HFFc6 (cell line): ENCODE measurements at regions not wholly inside any gene's neighbourhood (a gene's known extent, or its start where the extent isn't known, plus 50 kb on each side); places are given as distances from the start of the nearest gene placed in this dataset.

Source experiments
- DNase-seq: peaks from one replicate; pipeline ENCODE4 v3.0.0-alpha.2; 2018
- H3K27ac Mint-ChIP-seq: 2 replicates; pipeline ENCODE4 v1.8.0; 2020; ENCODE audit warnings: mild to moderate bottlenecking, mixed read lengths
- H3K27me3 Mint-ChIP-seq: 2 replicates; pipeline ENCODE4 v1.8.0; 2021; ENCODE audit warnings: mild to moderate bottlenecking, moderate library complexity, mixed read lengths; ENCODE audit not compliant: insufficient read depth
- H3K36me3 Mint-ChIP-seq: 2 replicates; pipeline ENCODE4 v1.8.0; 2021; ENCODE audit warnings: low read depth, mixed read lengths
- H3K4me1 Mint-ChIP-seq: 2 replicates; pipeline ENCODE4 v1.8.0; 2020; ENCODE audit warnings: low read depth, mixed read lengths
- H3K4me3 Mint-ChIP-seq: 2 replicates; pipeline ENCODE4 v1.8.0; 2020; ENCODE audit warnings: mild to moderate bottlenecking, moderate library complexity, mixed read lengths
- H3K9me3 Mint-ChIP-seq: 2 replicates; pipeline ENCODE4 v1.8.0; 2020; ENCODE audit warnings: mild to moderate bottlenecking, mixed read lengths
- TF ChIP-seq, protein P1 (sequence below): fragments of 200-600 bp; sonication (generic); IDR thresholded peaks from 2 replicates; pipeline ENCODE4 v1.5.0; 2021; ENCODE audit warnings: antibody characterized with exemption, mild to moderate bottlenecking

DNA sequence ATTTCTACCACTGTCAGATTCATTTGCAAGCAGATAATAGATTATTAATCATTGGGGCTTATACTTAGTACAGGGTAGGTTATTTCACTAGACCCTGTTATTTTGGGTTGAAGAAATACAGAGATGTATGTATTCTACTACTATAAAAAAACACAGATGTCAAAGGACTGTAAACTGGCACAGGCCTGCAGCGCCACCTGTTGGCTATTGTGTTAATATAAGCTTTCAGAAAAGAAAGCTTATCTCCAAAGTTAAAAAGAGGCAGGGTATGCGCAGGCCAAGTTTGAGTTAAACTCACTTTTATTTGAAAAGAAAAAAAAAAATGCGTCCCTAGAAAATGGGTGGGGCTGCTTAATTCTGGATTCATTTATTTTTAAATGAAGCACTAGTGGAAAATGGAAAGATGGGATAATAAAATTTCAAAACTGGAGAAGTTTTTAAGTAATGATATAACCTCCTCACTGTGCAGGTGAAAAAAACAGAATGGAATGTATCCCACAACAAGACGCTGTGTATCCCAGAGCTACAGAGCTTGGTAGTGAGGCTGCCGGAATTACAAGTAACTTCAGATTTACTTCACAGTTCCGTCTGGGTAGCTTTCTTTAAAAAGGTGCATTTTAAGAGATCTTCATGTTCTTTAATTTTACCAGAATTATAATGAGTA lies 407.2 kb upstream of the TGFBR2 start:
- TF ChIP-seq, protein P1, sequence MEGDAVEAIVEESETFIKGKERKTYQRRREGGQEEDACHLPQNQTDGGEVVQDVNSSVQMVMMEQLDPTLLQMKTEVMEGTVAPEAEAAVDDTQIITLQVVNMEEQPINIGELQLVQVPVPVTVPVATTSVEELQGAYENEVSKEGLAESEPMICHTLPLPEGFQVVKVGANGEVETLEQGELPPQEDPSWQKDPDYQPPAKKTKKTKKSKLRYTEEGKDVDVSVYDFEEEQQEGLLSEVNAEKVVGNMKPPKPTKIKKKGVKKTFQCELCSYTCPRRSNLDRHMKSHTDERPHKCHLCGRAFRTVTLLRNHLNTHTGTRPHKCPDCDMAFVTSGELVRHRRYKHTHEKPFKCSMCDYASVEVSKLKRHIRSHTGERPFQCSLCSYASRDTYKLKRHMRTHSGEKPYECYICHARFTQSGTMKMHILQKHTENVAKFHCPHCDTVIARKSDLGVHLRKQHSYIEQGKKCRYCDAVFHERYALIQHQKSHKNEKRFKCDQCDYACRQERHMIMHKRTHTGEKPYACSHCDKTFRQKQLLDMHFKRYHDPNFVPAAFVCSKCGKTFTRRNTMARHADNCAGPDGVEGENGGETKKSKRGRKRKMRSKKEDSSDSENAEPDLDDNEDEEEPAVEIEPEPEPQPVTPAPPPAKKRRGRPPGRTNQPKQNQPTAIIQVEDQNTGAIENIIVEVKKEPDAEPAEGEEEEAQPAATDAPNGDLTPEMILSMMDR = peak; percentile 96
- Mint-ChIP-seq H3K4me3 (no peak overlapping the region), H3K27ac (no peak overlapping the region), H3K36me3 (peaks cover 12% of the 10 kb centered on the region; the same call in 1 of the 2 replicates), H3K27me3 (no peaks in the 10 kb centered on the region; the same call in 1 of the 2 replicates), H3K4me1 (peaks cover 73% of the 10 kb centered on the region), H3K9me3 (peaks cover 9% of the 10 kb centered on the region; the same call in 1 of the 2 replicates)
- DNase-seq = peak; percentile 16

DNA sequence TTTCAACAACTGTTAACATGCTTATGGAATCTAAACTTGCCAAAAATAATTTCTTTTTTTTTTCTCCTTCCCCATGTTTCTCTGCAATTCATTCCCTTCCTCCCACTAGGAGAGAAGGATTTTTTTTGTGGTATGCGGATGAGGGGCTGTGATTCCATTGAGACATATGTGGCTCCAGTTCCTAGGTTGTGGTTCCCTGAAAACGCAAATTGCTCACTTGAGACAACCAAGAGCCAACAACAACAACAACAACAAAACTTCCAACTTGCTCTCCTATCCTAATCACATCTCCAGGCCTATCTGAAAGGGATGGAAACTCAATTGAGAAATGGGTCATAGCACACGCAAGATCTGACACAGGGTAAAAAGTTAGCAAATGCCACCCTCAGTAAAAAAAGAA lies 406.5 kb upstream of the TGFBR2 start:
- H3K36me3 Mint-ChIP-seq = peaks cover 12% of the 10 kb centered on the region; the same call in 1 of the 2 replicates
- no peak overlapping the region for H3K4me3 Mint-ChIP-seq
- H3K4me1 Mint-ChIP-seq = peaks cover 79% of the 10 kb centered on the region
- peaks cover 9% of the 10 kb centered on the region; the same call in 1 of the 2 replicates for H3K9me3 Mint-ChIP-seq
- H3K27me3 Mint-ChIP-seq = no peaks in the 10 kb centered on the region; the same call in 1 of the 2 replicates
- DNase-seq = no peak
- H3K27ac Mint-ChIP-seq = no peak overlapping the region
- TF ChIP-seq, protein P1 = no peak

DNA sequence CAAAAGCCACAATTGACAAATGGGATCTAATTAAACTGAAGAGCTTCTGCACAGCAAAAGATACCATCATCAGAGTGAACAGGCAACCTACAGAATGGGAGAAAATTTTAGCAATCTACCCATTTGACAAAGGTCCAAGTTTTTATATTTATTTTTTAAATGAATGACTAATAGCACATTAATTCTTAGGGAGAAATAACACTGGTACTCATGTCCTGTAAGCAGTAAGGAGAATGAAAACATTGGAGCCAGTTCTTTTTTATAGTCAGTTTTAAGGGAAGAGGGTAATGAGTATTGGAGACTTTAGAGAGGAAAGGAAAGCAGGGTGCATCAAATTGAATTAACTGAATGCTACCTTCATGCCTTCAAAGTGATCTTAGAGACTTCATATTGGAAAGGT lies 404.7 kb upstream of the TGFBR2 start:
- DNase-seq = peak; percentile 23
- peak overlapping the region; percentile 85 for H3K27ac Mint-ChIP-seq
- H3K27me3 Mint-ChIP-seq = no peaks in the 10 kb centered on the region; the same call in 1 of the 2 replicates
- peaks cover 81% of the 10 kb centered on the region for H3K4me1 Mint-ChIP-seq
- peaks cover 9% of the 10 kb centered on the region; the same call in 1 of the 2 replicates for H3K9me3 Mint-ChIP-seq
- no peak overlapping the region for H3K4me3 Mint-ChIP-seq
- TF ChIP-seq, protein P1 = no peak
- peaks cover 19% of the 10 kb centered on the region; the same call in 1 of the 2 replicates for H3K36me3 Mint-ChIP-seq

DNA sequence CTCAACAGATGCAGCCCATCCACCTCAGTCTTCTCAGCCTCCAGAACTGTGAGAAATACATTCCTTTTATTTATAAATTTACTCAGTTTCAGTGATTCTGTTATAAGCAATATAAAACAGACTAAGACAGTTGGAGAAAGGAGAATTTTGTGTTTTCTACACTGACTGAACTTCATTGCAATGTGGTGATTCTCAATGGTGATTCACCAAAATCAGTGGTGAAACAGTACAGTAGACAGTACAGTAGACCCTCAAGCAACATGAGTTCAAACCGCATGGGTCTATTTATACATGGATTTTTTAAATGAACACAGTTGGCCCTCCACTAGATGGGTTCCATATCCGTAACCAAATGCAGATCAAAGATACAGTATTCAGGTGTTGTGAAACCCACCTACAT lies 403.1 kb upstream of the TGFBR2 start:
- Mint-ChIP-seq H3K36me3 (peaks cover 19% of the 10 kb centered on the region; the same call in 1 of the 2 replicates), H3K4me3 (peak overlapping the region; percentile 49; the same call in 1 of the 2 replicates), H3K9me3 (peaks cover 9% of the 10 kb centered on the region; the same call in 1 of the 2 replicates), H3K4me1 (peaks cover 72% of the 10 kb centered on the region), H3K27ac (peak overlapping the region; percentile 85), H3K27me3 (no peaks in the 10 kb centered on the region; the same call in 1 of the 2 replicates)
- TF ChIP-seq, protein P1 = no peak
- peak; percentile 74 for DNase-seq

DNA sequence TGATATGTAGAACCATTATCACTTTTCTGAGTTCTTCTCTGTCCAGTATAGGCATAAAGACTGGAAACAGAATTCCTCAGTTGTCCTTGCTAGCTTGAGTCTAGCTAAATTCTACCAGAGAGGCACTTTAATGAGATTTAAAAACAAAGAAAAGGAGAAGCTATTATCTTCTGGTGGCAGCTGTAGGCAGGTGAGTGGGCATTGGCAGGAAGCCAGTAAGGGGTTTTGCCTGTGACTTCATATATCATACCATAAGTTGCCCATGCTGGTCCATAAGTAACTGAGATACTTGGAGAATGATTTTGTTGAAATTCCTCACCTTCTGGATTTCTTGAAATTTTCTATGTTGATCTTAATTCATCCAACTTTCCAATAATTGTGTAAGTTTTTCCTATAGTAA lies 402.3 kb upstream of the TGFBR2 start:
- Mint-ChIP-seq H3K27me3 (no peaks in the 10 kb centered on the region; the same call in 1 of the 2 replicates), H3K27ac (peak overlapping the region; percentile 85; the same call in 1 of the 2 replicates), H3K9me3 (peaks cover 9% of the 10 kb centered on the region; the same call in 1 of the 2 replicates), H3K4me1 (peaks cover 64% of the 10 kb centered on the region), H3K4me3 (no peak overlapping the region), H3K36me3 (peaks cover 19% of the 10 kb centered on the region; the same call in 1 of the 2 replicates)
- DNase-seq = no peak
- TF ChIP-seq, protein P1 = no peak
